GM19468 (cell line): ENCODE measurements at regions not wholly inside any gene's neighbourhood (a gene's known extent, or its start where the extent isn't known, plus 50 kb on each side); places are given as distances from the start of the nearest gene placed in this dataset.
A peak's percentile ranks its signal among the peaks of the same experiment; 100 is the strongest.
"Not testable (repeated sequence)": the region's sequence is repeated elsewhere in the genome, so short reads cannot be mapped to it uniquely, and the experiment has no call there.

Source experiments
- ATAC-seq: cut with Tn5 transposase; IDR thresholded peaks from one replicate; pipeline ENCODE4 v1.9.1; 2021; ENCODE audit warnings: mild to moderate bottlenecking, moderate library complexity, moderate number of reproducible peaks; ENCODE audit not compliant: unreplicated experiment; ENCODE audit errors: extremely low read depth

GRCh38 chr6:90375681-90376439 is 79.2 kb upstream of the BACH2 start:
- no peak for ATAC-seq

DNA sequence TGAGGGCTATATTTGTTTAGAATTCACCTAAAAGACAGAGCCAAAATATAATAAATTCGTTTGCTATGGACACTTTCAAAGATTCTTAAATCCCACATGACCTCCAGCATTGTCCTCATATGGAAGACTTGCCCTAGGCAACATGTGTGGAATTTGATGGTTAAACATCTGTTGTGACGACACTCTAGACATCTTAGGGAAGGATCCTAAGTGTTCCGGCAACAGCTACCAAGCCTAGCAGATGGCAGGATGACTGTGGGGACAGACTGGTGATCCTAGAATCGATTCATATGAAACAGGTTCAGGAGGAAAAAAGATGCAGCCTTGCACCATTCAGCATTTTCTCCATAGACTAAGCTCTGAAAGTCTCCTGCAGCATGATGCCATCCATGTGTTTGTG is 77.6 kb upstream of the BACH2 start:
- ATAC-seq: no peak

- ATAC-seq: no peak
Observed at GRCh38 chr6:90372885-90373284, 76.2 kb upstream of the BACH2 start.

DNA sequence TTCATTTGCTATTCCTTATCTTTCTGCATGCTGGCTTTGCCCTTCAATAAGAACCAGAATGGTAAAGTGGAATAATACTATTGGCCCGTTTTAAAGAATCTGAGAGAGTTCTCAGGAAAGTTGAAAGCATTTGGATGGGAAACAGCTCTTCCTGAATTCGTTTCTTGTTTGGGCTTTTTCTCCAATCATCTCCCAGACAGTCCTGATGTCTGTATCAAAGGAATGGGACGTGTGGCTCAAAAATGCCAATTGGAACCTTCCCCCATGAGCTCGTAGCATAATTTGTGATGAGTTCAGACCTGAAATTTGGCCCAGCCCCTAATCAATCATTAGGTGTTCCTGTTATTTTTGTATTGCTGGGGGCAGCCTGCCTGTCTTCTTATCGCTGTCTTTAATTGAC is 75.8 kb upstream of the BACH2 start:
- no peak for ATAC-seq

DNA sequence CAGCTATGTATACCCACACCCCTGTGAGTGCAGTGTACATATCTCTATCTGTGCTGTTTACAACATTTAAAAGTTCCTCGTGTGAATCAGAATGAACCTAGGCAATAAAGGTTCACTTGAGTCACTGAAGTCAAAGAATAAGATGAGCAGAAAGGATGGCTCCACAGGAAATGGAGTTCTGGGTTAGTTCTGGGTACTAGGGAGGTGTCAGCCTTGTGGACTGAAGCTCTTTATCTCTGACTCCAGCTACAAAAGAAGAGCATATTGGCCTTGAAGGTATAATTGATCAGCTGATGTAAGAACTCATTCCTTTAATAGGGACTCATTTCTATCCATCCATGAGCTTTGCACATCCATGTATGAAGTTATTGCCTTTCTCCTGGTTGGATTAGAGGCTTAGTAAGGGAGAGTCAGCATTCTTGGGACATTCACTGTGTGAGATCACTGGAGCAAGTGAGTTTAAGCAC is 73.9 kb upstream of the BACH2 start:
- ATAC-seq: no peak

DNA sequence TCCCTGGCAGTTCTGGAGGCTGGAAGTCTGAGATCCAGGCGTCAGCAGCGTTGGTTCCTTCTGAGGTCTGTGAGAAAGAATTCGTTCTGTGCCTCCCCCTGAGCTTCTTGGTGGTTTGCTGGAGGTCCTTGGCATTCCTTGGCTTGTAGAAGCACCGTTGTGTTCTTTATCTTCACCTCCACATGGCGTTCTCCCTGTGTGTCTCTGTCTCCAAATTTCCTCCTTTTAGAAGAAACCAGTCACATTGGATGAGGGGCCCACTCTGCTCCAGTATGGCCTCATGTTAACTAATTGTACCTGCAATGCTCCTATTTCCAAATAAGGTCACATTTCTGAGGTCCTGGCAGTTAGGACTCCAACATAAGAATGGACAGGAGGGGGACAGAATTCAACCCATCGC is 73.0 kb upstream of the BACH2 start:
- no peak for ATAC-seq

DNA sequence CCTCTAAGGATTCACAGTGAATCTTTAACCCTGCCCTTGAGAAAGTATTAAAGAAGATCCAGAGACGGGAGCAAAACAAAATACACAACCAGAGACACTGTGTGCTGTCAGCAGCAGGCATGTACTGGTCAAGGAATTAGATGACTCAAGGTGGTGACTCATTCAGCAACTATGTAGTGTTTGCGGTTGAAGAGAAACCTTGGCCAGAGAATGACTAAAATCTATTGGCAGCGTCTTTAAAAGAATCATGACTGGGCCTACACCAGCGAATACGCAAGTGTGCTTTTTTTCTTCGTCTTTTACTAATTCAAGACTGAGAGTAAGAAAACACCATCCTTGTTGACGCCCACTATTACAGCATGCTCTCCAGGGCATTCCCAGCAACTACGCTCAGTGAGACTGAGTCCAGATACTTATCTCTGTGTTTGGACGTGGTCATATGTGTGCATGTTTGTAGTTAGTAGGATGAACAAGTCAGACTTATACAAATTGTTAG is 72.4 kb upstream of the BACH2 start:
- peak; percentile 99 for ATAC-seq

DNA sequence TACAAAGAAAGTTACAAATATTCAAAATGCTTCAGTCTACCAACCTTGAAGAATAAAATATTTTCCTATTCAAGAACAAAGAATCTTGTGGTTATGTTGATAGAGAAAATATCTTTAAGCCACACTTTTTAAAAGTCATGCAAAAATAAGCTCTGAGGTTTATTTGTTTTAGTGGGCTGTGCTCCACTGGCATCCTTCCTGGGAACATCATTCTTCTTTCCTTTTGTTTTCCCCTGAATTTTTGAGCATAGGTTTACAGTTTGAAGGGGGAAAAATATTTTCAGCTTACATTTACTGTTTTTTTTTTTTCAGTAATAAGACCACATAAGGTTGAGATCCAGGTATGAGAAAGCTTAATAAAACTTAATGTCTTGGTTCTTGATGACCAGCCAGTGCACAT is 72.0 kb upstream of the BACH2 start:
- no peak for ATAC-seq

DNA sequence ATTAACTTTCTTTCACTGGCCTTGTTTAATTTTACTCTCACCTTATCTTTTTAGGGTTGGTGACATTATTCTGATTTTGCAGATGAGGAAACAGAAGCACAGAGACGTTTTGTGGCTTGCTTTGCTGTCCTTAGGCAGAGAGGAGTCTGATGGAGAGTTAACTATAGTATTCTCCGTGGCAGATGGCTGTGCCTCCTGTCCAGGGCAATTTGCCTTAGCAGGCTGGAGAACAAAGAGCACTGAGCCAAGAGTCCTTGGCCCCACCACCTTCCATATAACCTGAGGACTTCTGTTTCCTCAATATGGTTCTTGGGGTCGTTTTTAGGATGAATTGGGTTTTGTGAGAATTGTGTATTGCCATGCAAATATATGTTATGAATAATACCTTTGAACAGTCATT is 71.4 kb upstream of the BACH2 start:
- ATAC-seq: no peak

DNA sequence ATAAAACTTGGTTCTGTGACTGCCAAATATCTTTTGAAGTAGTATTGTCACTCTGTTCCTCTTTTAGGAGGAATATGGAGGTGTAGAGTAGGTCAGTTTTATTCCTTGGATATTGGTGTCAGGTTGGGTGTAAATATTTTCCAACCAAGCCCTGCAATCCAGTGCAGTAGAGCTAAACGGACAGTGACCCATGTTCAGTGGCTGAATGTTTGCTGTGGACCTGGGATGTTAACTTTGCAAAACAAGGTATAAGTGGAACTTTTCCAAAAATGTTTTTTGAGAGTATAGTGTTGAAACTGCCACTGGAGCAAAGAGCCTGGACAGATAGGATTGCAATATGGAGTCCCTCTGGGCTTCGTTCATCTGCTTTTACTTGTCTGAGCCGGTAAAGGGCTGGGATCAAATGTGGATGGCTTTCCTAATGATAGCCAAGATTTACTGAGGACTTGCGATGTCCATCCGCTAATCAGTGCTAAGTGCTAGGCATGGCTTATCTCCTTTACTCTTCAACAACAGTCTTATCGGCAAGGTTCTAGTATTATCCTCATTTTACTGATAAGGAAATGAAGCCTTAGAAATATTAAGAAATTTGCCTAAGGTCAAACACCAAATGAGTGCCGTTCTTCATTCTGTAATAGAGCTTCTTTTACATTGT is 69.0 kb upstream of the BACH2 start:
- ATAC-seq: no peak

DNA sequence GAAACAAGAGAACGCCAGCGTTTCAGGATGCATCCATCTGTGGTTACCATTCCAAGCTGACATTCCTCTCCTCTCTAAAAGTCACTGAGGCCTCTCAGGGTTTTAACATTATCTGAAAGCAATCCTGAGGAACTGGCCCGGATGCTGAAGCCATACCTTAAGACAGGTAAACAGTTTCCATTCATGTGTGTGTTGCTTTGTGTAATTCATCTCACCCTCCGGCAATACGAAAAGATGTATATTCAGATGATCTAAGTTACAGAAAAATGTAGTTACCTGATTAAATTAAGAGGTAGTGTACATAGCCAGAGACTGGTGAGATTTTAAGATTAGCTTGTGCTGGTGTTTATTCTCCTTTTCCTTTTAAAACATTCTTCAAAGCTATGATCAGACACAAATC is 68.4 kb upstream of the BACH2 start:
- ATAC-seq: no peak

GRCh38 chr6:90364286-90364685 is 67.6 kb upstream of the BACH2 start:
- no peak for ATAC-seq

DNA sequence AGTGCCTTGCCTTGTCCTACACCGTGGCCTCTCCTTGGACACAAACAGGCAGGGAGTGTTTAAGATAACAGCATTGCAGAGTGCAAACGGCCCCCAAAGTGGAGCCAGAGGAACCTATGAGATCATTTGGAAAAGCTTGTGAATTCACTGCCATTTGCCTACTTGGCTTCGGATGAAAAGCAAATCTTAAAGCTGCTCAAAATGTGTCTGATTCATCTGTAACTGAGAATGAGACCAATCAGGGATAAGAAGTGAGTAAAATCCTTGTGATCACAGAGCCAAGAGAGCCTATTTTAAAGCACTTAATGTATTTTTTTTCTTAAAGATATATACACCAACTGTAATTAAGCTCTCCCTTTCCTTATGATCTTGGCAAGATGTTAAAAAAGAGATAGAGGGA is 65.7 kb upstream of the BACH2 start:
- no peak for ATAC-seq

DNA sequence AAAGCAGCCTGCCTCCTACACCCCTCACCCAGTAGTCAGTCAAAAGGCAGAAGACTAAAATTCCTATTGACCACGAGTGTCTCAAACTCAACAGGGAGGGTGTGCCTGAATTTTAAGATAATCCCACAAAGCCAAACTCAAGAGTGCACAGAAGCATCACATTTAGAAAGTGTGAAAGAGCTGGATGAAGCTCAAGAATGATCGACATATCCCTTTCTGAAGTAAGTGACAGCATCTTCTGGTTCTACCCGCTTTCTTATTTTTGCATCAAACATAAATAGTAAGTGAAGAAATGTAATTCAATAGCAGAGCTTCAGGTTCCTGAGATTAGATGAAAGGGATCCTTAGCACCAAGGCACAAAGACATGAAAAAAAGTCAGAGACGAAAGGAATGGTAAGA is 64.5 kb upstream of the BACH2 start:
- no peak for ATAC-seq

DNA sequence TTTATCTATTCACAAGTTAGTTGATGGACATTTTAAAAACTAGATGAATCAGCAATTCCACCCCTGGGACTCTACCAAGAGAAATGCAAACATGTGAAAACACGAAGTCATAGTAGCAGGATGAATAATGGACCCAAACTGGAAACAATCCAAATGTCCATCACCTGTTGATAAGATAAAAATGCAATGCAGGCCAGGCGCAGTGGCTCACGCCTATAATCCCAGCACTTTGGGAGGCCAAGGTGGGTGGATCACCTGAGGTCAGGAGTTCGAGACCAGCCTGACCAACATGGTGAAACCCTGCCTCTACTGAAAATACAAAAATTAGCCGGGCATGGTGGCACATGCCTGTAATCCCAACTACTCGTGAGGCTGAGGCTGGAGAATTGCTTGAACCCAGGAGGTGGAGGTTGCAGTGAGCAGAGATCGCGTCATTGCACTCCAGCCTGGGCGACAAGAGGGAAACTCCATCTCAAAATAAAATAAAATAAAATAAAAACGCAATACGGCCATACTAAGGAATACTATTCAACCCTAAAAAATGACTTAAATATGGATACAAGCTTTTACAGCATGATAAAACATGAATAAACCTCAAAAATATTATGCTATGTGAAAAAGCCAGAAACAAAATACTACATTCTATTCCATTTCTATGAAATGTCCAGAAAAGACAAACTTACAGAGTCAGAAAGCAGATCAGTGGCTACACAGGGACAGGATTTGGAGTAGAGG is 61.6 kb upstream of the BACH2 start:
- ATAC-seq: not testable (repeated sequence)

DNA sequence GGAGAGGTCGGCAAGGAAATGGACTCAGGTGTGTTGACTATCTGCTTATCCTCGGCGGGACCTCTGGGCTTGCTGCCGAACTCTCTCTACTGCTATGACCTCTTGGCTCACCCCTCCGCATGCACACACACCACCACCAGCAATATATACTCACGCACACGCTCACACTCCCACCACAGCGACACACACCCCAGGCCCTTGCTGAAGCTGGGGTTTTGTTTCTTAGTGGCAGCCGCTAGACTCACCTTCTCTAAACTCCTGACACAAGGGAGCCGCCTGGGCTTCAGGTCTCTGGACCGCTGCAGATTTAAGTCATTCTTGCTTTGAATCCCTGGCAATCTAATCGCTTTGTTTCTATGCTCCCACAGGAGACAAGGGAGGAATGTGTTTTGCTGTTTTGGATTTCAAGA is 59.4 kb upstream of the BACH2 start:
- ATAC-seq: no peak

- ATAC-seq: no peak
Observed at GRCh38 chr6:90354961-90355360, 58.3 kb upstream of the BACH2 start.

DNA sequence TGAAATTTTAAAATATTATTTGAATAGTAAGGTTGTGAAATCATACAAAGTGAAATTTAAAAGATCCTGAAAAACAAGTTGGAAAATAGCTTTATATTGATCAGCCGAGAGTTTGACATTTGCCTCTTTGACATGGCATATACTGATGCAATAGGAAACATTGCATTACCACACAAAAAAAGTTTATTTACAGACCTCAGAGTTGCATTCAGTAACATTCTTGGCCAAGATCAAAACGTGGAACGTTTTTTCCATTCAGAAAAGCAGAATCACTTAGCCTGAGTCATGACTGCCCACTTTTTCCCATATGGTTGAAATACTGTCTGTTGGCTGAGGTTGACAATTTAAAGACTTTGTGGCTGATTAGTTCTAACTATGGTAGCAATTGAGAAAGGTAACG is 55.1 kb upstream of the BACH2 start:
- ATAC-seq: no peak

DNA sequence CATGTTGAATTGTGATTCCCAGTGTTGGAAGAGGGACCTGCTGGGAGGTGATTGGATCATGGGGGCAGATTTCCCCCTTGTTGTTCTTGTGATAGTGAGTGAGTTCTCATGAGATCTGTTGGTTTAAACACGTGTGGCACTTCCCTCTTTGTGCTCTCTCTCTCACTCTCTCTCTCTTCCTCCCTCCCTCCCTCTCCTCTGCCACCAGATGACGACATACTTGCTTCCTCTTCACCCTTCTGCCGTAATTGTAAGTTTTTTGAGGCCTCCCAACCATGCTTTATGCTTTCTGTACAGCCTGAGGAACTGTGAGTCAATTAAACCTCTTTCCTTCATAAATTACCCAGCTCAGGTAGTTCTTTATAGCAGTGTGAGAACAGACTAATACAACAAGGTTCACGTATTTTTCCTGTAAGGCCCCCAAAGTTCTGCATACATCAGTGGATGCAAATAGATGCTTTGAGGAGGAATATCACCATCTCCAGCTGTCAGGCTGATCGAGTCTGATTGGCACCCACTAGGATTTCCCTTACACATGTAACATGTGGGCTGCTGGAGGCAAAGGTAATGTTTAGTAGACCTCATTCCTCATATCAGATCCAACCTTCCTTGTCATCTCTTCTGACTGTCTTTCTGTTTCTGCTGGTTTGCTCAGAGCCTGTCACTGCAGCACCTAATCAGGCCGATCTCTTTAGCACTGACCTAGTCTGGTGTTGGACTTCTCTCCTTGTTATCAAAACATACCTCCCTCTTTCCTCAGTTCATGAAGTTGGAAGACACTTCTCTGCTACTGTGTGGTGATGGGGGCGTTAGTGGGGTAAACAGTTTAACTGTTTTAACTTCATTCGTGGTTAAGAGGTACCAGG is 54.3 kb upstream of the BACH2 start:
- no peak for ATAC-seq

- no peak for ATAC-seq
Observed at GRCh38 chr6:90347411-90347851, 50.8 kb upstream of the BACH2 start.
